B cell (primary cell): ENCODE measurements at regions not wholly inside any gene's neighbourhood (a gene's known extent, or its start where the extent isn't known, plus 50 kb on each side); places are given as distances from the start of the nearest gene placed in this dataset.

Experiments used
- EZH2 ChIP-seq: IDR thresholded peaks from 2 replicates; pipeline ENCODE4 v1.6.1; 2012; ENCODE audit warnings: borderline replicate concordance, low read depth, mild to moderate bottlenecking, moderate library complexity, low read length; ENCODE audit not compliant: insufficient read depth, poor library complexity, severe bottlenecking
- TF ChIP-seq, protein P1 (sequence below): fragments of 200-600 bp; IDR thresholded peaks from one replicate; pipeline ENCODE4 v1.8.0; 2022; ENCODE audit warnings: antibody characterized with exemption, mild to moderate bottlenecking

DNA sequence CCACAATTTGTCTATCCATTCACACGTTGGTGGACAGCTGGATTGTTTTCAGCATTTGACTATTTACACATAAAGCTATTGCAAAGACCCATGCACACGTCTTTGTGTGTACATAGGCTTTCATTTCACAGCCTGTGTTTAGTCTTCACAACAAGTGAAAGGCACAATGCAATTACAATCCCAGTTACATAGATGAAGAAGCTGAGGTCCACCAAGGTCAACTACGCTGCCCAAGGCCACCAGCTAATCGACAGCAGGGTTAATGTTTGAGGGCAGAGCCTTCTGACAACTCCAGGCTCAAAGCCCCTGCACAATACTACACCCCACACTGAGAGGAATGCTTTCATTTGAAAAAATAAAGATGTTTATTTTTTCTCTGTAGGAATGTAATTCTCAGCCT lies 93.6 kb upstream of the CDH13 start:
- TF ChIP-seq, protein P1, sequence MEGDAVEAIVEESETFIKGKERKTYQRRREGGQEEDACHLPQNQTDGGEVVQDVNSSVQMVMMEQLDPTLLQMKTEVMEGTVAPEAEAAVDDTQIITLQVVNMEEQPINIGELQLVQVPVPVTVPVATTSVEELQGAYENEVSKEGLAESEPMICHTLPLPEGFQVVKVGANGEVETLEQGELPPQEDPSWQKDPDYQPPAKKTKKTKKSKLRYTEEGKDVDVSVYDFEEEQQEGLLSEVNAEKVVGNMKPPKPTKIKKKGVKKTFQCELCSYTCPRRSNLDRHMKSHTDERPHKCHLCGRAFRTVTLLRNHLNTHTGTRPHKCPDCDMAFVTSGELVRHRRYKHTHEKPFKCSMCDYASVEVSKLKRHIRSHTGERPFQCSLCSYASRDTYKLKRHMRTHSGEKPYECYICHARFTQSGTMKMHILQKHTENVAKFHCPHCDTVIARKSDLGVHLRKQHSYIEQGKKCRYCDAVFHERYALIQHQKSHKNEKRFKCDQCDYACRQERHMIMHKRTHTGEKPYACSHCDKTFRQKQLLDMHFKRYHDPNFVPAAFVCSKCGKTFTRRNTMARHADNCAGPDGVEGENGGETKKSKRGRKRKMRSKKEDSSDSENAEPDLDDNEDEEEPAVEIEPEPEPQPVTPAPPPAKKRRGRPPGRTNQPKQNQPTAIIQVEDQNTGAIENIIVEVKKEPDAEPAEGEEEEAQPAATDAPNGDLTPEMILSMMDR: no peak
- no peak for TF ChIP-seq EZH2
